MG63 (cell line): ENCODE measurements at regions not wholly inside any gene's neighbourhood (a gene's known extent, or its start where the extent isn't known, plus 50 kb on each side); places are given as distances from the start of the nearest gene placed in this dataset.

Experiments
- DNase-seq: peaks from one replicate; pipeline ENCODE4 v3.0.0-alpha.2; 2020
- H3K27me3 ChIP-seq: fragments of 250-450 bp; sonication (Bioruptor Pico); 2 replicates; pipeline ENCODE4 v1.5.1; 2020; ENCODE audit warnings: mild to moderate bottlenecking, moderate library complexity
- H3K36me3 ChIP-seq: fragments of 250-450 bp; sonication (Bioruptor Pico); 2 replicates; pipeline ENCODE4 v1.5.1; 2020; ENCODE audit warnings: mild to moderate bottlenecking, moderate library complexity
- H3K4me3 ChIP-seq: fragments of 250-450 bp; sonication (Bioruptor Pico); 2 replicates; pipeline ENCODE4 v1.5.1; 2020; ENCODE audit warnings: mild to moderate bottlenecking, moderate library complexity
- H3K9me3 ChIP-seq: fragments of 250-450 bp; sonication (Bioruptor Pico); 2 replicates; pipeline ENCODE4 v1.5.1; 2020; ENCODE audit warnings: mild to moderate bottlenecking, moderate library complexity

GRCh38 chr5:68587171-68587570 lies 371.6 kb downstream of the PIK3R1 start:
- H3K36me3 ChIP-seq: no peaks in the 10 kb centered on the region
- H3K9me3 ChIP-seq: no peaks in the 10 kb centered on the region
- no peak for DNase-seq
- H3K27me3 ChIP-seq: no peaks in the 10 kb centered on the region
- H3K4me3 ChIP-seq: no peak overlapping the region

GRCh38 chr5:68591850-68592249 lies 376.3 kb downstream of the PIK3R1 start:
- Histone ChIP-seq H3K4me3 (no peak overlapping the region), H3K27me3 (no peaks in the 10 kb centered on the region), H3K36me3 (no peaks in the 10 kb centered on the region), H3K9me3 (no peaks in the 10 kb centered on the region)
- no peak for DNase-seq

- no peak for DNase-seq
- no peaks in the 10 kb centered on the region for H3K27me3 ChIP-seq
- no peak overlapping the region for H3K4me3 ChIP-seq
- H3K36me3 ChIP-seq: no peaks in the 10 kb centered on the region
- no peaks in the 10 kb centered on the region for H3K9me3 ChIP-seq
Measured at GRCh38 chr5:68592351-68592750, 376.8 kb downstream of the PIK3R1 start.

- Histone ChIP-seq H3K9me3 (no peaks in the 10 kb centered on the region), H3K36me3 (no peaks in the 10 kb centered on the region), H3K4me3 (no peak overlapping the region), H3K27me3 (no peaks in the 10 kb centered on the region)
- no peak for DNase-seq
Measured at GRCh38 chr5:68593211-68593671, 377.7 kb downstream of the PIK3R1 start.

GRCh38 chr5:68612972-68613371 lies 397.4 kb downstream of the PIK3R1 start:
- Histone ChIP-seq H3K9me3 (peaks cover 7% of the 10 kb centered on the region), H3K27me3 (no peaks in the 10 kb centered on the region), H3K36me3 (no peaks in the 10 kb centered on the region), H3K4me3 (no peak overlapping the region)
- DNase-seq: no peak

GRCh38 chr5:68618501-68618900 lies 402.9 kb downstream of the PIK3R1 start:
- DNase-seq: peak; percentile 38
- H3K36me3 ChIP-seq: no peaks in the 10 kb centered on the region
- H3K27me3 ChIP-seq: no peaks in the 10 kb centered on the region
- H3K4me3 ChIP-seq: no peak overlapping the region
- no peaks in the 10 kb centered on the region for H3K9me3 ChIP-seq

- Histone ChIP-seq H3K9me3 (no peaks in the 10 kb centered on the region), H3K4me3 (no peak overlapping the region), H3K36me3 (no peaks in the 10 kb centered on the region), H3K27me3 (no peaks in the 10 kb centered on the region)
- DNase-seq: no peak
Measured at GRCh38 chr5:68627001-68627400, 411.4 kb downstream of the PIK3R1 start.

GRCh38 chr5:68628082-68628814 lies 412.7 kb downstream of the PIK3R1 start:
- Histone ChIP-seq H3K9me3 (no peaks in the 10 kb centered on the region), H3K36me3 (no peaks in the 10 kb centered on the region), H3K27me3 (no peaks in the 10 kb centered on the region), H3K4me3 (no peak overlapping the region)
- DNase-seq: no peak

GRCh38 chr5:68630354-68630753 lies 414.8 kb downstream of the PIK3R1 start:
- no peak for DNase-seq
- no peaks in the 10 kb centered on the region for H3K9me3 ChIP-seq

GRCh38 chr5:68631884-68632283 lies 416.3 kb downstream of the PIK3R1 start:
- H3K27me3 ChIP-seq: no peaks in the 10 kb centered on the region
- no peaks in the 10 kb centered on the region for H3K36me3 ChIP-seq
- DNase-seq: no peak
- no peaks in the 10 kb centered on the region for H3K9me3 ChIP-seq
- no peak overlapping the region for H3K4me3 ChIP-seq

More at GRCh38 chr5:68630354-68630753, 414.8 kb downstream of the PIK3R1 start:
- Histone ChIP-seq H3K4me3 (no peak overlapping the region), H3K27me3 (no peaks in the 10 kb centered on the region), H3K36me3 (no peaks in the 10 kb centered on the region)

- Histone ChIP-seq H3K9me3 (no peaks in the 10 kb centered on the region), H3K36me3 (no peaks in the 10 kb centered on the region), H3K27me3 (no peaks in the 10 kb centered on the region), H3K4me3 (no peak overlapping the region)
- DNase-seq: no peak
Measured at GRCh38 chr5:68641211-68641610, 425.7 kb downstream of the PIK3R1 start.

GRCh38 chr5:68643064-68643463 lies 427.5 kb downstream of the PIK3R1 start:
- H3K9me3 ChIP-seq: no peaks in the 10 kb centered on the region
- no peak for DNase-seq
- H3K36me3 ChIP-seq: no peaks in the 10 kb centered on the region
- H3K27me3 ChIP-seq: no peaks in the 10 kb centered on the region
- H3K4me3 ChIP-seq: no peak overlapping the region

GRCh38 chr5:68644971-68645370 lies 429.4 kb downstream of the PIK3R1 start:
- H3K9me3 ChIP-seq: no peaks in the 10 kb centered on the region
- no peaks in the 10 kb centered on the region for H3K27me3 ChIP-seq
- no peak for DNase-seq
- no peaks in the 10 kb centered on the region for H3K36me3 ChIP-seq
- H3K4me3 ChIP-seq: no peak overlapping the region

- no peaks in the 10 kb centered on the region for H3K27me3 ChIP-seq
- no peak for DNase-seq
- H3K36me3 ChIP-seq: no peaks in the 10 kb centered on the region
- H3K9me3 ChIP-seq: no peaks in the 10 kb centered on the region
- H3K4me3 ChIP-seq: no peak overlapping the region
Measured at GRCh38 chr5:68646144-68646543, 430.6 kb downstream of the PIK3R1 start.

GRCh38 chr5:68647743-68648142 lies 432.2 kb downstream of the PIK3R1 start:
- no peak for DNase-seq
- H3K36me3 ChIP-seq: no peaks in the 10 kb centered on the region
- H3K9me3 ChIP-seq: no peaks in the 10 kb centered on the region
- no peaks in the 10 kb centered on the region for H3K27me3 ChIP-seq
- H3K4me3 ChIP-seq: no peak overlapping the region

GRCh38 chr5:68648944-68649857 lies 433.6 kb downstream of the PIK3R1 start:
- H3K4me3 ChIP-seq: no peak overlapping the region
- H3K9me3 ChIP-seq: no peaks in the 10 kb centered on the region
- no peaks in the 10 kb centered on the region for H3K36me3 ChIP-seq
- no peak for DNase-seq
- H3K27me3 ChIP-seq: no peaks in the 10 kb centered on the region

GRCh38 chr5:68652534-68652965 lies 437.0 kb downstream of the PIK3R1 start:
- H3K4me3 ChIP-seq: no peak overlapping the region
- peak; percentile 14 for DNase-seq
- no peaks in the 10 kb centered on the region for H3K27me3 ChIP-seq
- H3K36me3 ChIP-seq: no peaks in the 10 kb centered on the region
- H3K9me3 ChIP-seq: no peaks in the 10 kb centered on the region
